ENCODE measurements at regions not wholly inside any gene's neighbourhood (a gene's known extent, or its start where the extent isn't known, plus 50 kb on each side); places are given as distances from the start of the nearest gene placed in this dataset.

DNA sequence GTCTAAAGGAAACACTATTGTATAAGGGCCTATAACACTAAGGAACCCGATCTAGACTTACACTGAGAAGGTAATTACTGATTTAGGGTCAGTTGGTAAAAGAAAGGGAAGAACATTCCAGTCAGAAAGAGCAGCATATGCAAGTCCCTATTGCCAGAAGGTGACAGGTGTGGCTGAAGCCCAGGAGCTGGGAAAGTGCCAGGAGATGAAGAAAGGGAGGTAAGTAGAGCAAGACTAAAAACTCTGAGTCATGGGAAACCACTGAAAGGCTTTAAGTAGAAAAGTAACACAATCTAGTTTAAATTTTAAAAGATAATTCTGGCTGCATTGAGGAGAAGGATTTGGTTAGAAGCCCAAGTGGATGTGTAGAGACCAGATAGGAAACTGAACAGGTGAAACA is 77.7 kb upstream of the INTU start:
- TF ChIP-seq, protein P1, sequence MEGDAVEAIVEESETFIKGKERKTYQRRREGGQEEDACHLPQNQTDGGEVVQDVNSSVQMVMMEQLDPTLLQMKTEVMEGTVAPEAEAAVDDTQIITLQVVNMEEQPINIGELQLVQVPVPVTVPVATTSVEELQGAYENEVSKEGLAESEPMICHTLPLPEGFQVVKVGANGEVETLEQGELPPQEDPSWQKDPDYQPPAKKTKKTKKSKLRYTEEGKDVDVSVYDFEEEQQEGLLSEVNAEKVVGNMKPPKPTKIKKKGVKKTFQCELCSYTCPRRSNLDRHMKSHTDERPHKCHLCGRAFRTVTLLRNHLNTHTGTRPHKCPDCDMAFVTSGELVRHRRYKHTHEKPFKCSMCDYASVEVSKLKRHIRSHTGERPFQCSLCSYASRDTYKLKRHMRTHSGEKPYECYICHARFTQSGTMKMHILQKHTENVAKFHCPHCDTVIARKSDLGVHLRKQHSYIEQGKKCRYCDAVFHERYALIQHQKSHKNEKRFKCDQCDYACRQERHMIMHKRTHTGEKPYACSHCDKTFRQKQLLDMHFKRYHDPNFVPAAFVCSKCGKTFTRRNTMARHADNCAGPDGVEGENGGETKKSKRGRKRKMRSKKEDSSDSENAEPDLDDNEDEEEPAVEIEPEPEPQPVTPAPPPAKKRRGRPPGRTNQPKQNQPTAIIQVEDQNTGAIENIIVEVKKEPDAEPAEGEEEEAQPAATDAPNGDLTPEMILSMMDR (IDR thresholded peaks at IDR 0.05; ENCODE audit: low read length): no peak
- no peak for TF ChIP-seq EZH2 (optimal IDR thresholded peaks at IDR 0.05; ENCODE audit: low read depth, low read length)
